SK-N-SH (cell line): ENCODE measurements at regions not wholly inside any gene's neighbourhood (a gene's known extent, or its start where the extent isn't known, plus 50 kb on each side); places are given as distances from the start of the nearest gene placed in this dataset.
A peak's percentile ranks its signal among the peaks of the same experiment; 100 is the strongest.

Source experiments
- CTCF ChIA-PET: fragments of 300-600, 350-600 bp; formaldehyde crosslinking; extraction: SDS; loops from one replicate; lab custom pipeline; 2021; lab: Yijun Ruan, JAX
- POLR2A ChIA-PET: fragments of 350-600 bp; sonication (Branson Sonifier 250); formaldehyde crosslinking; extraction: SDS; loops from one replicate; lab custom pipeline; 2020; ENCODE audit warnings: antibody characterized with exemption, inconsistent platforms; lab: Yijun Ruan, JAX
- DNase-seq: peaks from one replicate; pipeline ENCODE4 v3.0.0; 2012
- H2AFZ ChIP-seq: fragments of 200-600 bp; sonication (generic); 2 replicates; pipeline ENCODE4 v1.8.1; 2016; ENCODE audit warnings: antibody characterized with exemption, mild to moderate bottlenecking, low read depth
- H3F3A ChIP-seq: fragments of 200-600 bp; sonication (generic); replicated peaks from 2 replicates; pipeline ENCODE3; 2016; ENCODE audit warnings: antibody characterized with exemption, mild to moderate bottlenecking; ENCODE audit not compliant: insufficient read depth
- H3K27ac ChIP-seq, 2 experiments: fragments of 200-500 bp in 1 of 2; fragments of 200-600 bp in 1 of 2; sonication (Bioruptor generic) in 1 of 2; sonication (generic), shearing (Covaris generic) in 1 of 2; 2 replicates each; pipeline versions ENCODE4 v1.5.1 to v1.6.1; 2014 to 2016; ENCODE audit warnings: low read depth in 2 of 2, inconsistent platforms in 1 of 2, low read length in 1 of 2, mild to moderate bottlenecking in 1 of 2, mixed read lengths in 1 of 2
- H3K27me3 ChIP-seq: fragments of 200-600 bp; sonication (generic), shearing (Covaris generic); 2 replicates; pipeline ENCODE4 v1.6.1; 2016; ENCODE audit warnings: mixed run types; ENCODE audit not compliant: insufficient read depth
- H3K36me3 ChIP-seq, 2 experiments: fragments of 200-500 bp in 1 of 2; fragments of 200-600 bp in 1 of 2; sonication (Bioruptor generic) in 1 of 2; sonication (generic) in 1 of 2; replicated peaks in 1 of 2; 2 replicates each; pipeline versions ENCODE3 to v1.5.1; 2014 to 2016; ENCODE audit warnings: low read length in 1 of 2, mild to moderate bottlenecking in 1 of 2; ENCODE audit not compliant: insufficient read depth in 2 of 2, control insufficient read depth in 1 of 2
- H3K4me1 ChIP-seq, 2 experiments: fragments of 200-500 bp in 1 of 2; fragments of 200-600 bp in 1 of 2; sonication (Bioruptor generic) in 1 of 2; sonication (generic), shearing (Covaris generic) in 1 of 2; 2 replicates each; pipeline versions ENCODE4 v1.5.1 to v1.6.1; 2014 to 2016; ENCODE audit warnings: low read depth in 1 of 2, low read length in 1 of 2, mixed run types in 1 of 2; ENCODE audit not compliant: insufficient read depth in 2 of 2, control insufficient read depth in 1 of 2
- H3K4me2 ChIP-seq: fragments of 200-600 bp; sonication (generic), shearing (Covaris generic); 2 replicates; pipeline ENCODE4 v1.6.1; 2017; ENCODE audit warnings: mixed run types
- H3K4me3 ChIP-seq, 2 experiments: fragments of 200-500 bp in 1 of 2; fragments of 200-600 bp in 1 of 2; sonication (Bioruptor generic) in 1 of 2; sonication (generic), shearing (Covaris generic) in 1 of 2; 2 replicates each; pipeline versions ENCODE4 v1.5.1 to v1.8.1; 2014 to 2016; ENCODE audit warnings: low read depth in 2 of 2, inconsistent platforms in 1 of 2, low read length in 1 of 2, mild to moderate bottlenecking in 1 of 2, mixed read lengths in 1 of 2, moderate library complexity in 1 of 2
- H3K79me2 ChIP-seq: fragments of 200-600 bp; sonication (generic); 2 replicates; pipeline ENCODE4 v1.8.1; 2017; ENCODE audit warnings: mild to moderate bottlenecking; ENCODE audit not compliant: insufficient read depth
- H3K9ac ChIP-seq: fragments of 200-600 bp; sonication (generic); 2 replicates; pipeline ENCODE4 v1.6.1; 2017; ENCODE audit warnings: mixed run types
- H3K9me2 ChIP-seq: fragments of 200-600 bp; sonication (generic); 2 replicates; pipeline ENCODE4 v1.6.1; 2017; ENCODE audit warnings: mixed run types
- H3K9me3 ChIP-seq: fragments of 200-600 bp; sonication (generic); 2 replicates; pipeline ENCODE4 v1.6.1; 2017; ENCODE audit warnings: mixed run types, mild to moderate bottlenecking, moderate library complexity
- H4K20me1 ChIP-seq: fragments of 200-600 bp; sonication (generic); 2 replicates; pipeline ENCODE4 v1.6.1; 2017; ENCODE audit warnings: mild to moderate bottlenecking, mixed run types; ENCODE audit not compliant: insufficient read depth
- CTCF ChIP-seq: fragments of 200-600 bp; sonication (generic); IDR thresholded peaks from 2 replicates; pipeline ENCODE4 v1.6.1; 2017; ENCODE audit warnings: antibody characterized with exemption, mild to moderate bottlenecking, moderate library complexity
- EP300 ChIP-seq, 2 experiments: IDR thresholded peaks; 2 replicates each; pipeline versions ENCODE4 v1.4.0 to v1.6.1; 2012; ENCODE audit warnings: borderline replicate concordance in 1 of 2, low read depth in 1 of 2, low read length in 1 of 2
- EZH2phosphoT487 ChIP-seq: fragments of 200-600 bp; sonication (generic); IDR thresholded peaks from 2 replicates; pipeline ENCODE4 v1.6.1; 2017; ENCODE audit warnings: low read depth, mixed run types, mild to moderate bottlenecking, antibody characterized with exemption, moderate library complexity, borderline replicate concordance
- FOSL2 ChIP-seq: IDR thresholded peaks from 2 replicates; pipeline ENCODE4 v1.4.0; 2012; ENCODE audit warnings: low read depth, mild to moderate bottlenecking, moderate library complexity, borderline replicate concordance
- JUND ChIP-seq: IDR thresholded peaks from 2 replicates; pipeline ENCODE4 v1.4.0; 2012
- NFIC ChIP-seq: IDR thresholded peaks from 2 replicates; pipeline ENCODE4 v1.4.0; 2012; ENCODE audit warnings: borderline replicate concordance
- NRF1 ChIP-seq: IDR thresholded peaks from 2 replicates; pipeline ENCODE4 v1.6.1; 2012; ENCODE audit warnings: low read depth, mild to moderate bottlenecking, low read length
- PBX3 ChIP-seq: IDR thresholded peaks from 2 replicates; pipeline ENCODE4; 2012
- SIN3A ChIP-seq: IDR thresholded peaks from 2 replicates; pipeline ENCODE4 v1.6.1; 2012; ENCODE audit warnings: low read depth, mild to moderate bottlenecking, low read length, moderate library complexity, borderline replicate concordance
- TAF1 ChIP-seq: IDR thresholded peaks from 2 replicates; pipeline ENCODE4 v1.6.1; 2012; ENCODE audit warnings: low read depth, mild to moderate bottlenecking, low read length, moderate library complexity, borderline replicate concordance
- TCF12 ChIP-seq: IDR thresholded peaks from 2 replicates; pipeline ENCODE4 v1.4.0; 2012
- USF2 ChIP-seq: fragments of 150-350 bp; IDR thresholded peaks from 2 replicates; pipeline ENCODE4 v1.6.1; 2017; ENCODE audit warnings: antibody characterized with exemption, low read length, low read depth, borderline replicate concordance
- ZBTB33 ChIP-seq: IDR thresholded peaks from 2 replicates; pipeline ENCODE4 v1.4.0; 2012; ENCODE audit warnings: low read depth, borderline replicate concordance
- WGBS: methylation state at CpG from one replicate; pipeline ENCODE4 v1.1.6; 2017; ENCODE audit warnings: low lambda C conversion rate; 5-methylcytosine and 5-hydroxymethylcytosine counted together

GRCh38 chr5:125140220-125140619 lies 393.8 kb upstream of the ZNF608 start:
- Histone ChIP-seq H3F3A (peaks cover 4% of the 10 kb centered on the region), H3K4me3 (no peak overlapping the region), H3K79me2 (no peaks in the 10 kb centered on the region), H3K9me2 (no peaks in the 10 kb centered on the region), H4K20me1 (no peaks in the 10 kb centered on the region), H3K9me3 (no peaks in the 10 kb centered on the region), H3K9ac (no peak overlapping the region), H3K36me3 (no peaks in the 10 kb centered on the region), H3K27me3 (no peaks in the 10 kb centered on the region), H3K4me2 (no peak overlapping the region), H3K4me1 (no peaks in the 10 kb centered on the region; a peak in 1 of 4 replicates), H2AFZ (no peak overlapping the region), H3K27ac (no peak overlapping the region; a peak in 1 of 4 replicates)
- TF ChIP-seq USF2, result no peak
- TF ChIP-seq EZH2phosphoT487, result no peak
- no peak for TF ChIP-seq SIN3A
- no peak for TF ChIP-seq CTCF
- POLR2A ChIA-PET, result no interaction called here
- CTCF ChIA-PET, result no interaction called here
- DNase-seq, result no peak
- 92% methylated on average over 4 of the region's 4 CpGs for WGBS

GRCh38 chr5:125140855-125141254 lies 394.4 kb upstream of the ZNF608 start:
- H3K27ac ChIP-seq, result no peak overlapping the region; a peak in 1 of 4 replicates
- POLR2A ChIA-PET, result no interaction called here
- H3K9me3 ChIP-seq, result no peaks in the 10 kb centered on the region
- H3K27me3 ChIP-seq, result no peaks in the 10 kb centered on the region
- H3K4me3 ChIP-seq, result no peak overlapping the region
- no peaks in the 10 kb centered on the region for H3F3A ChIP-seq
- H3K9ac ChIP-seq, result no peak overlapping the region
- H3K36me3 ChIP-seq, result no peaks in the 10 kb centered on the region
- CTCF ChIA-PET, result no interaction called here
- 89% methylated on average over 2 of the region's 2 CpGs for WGBS
- H3K4me1 ChIP-seq, result no peaks in the 10 kb centered on the region
- no peak for DNase-seq
- no peak overlapping the region for H2AFZ ChIP-seq
- H3K9me2 ChIP-seq, result no peaks in the 10 kb centered on the region
- H3K79me2 ChIP-seq, result no peaks in the 10 kb centered on the region
- no peaks in the 10 kb centered on the region for H4K20me1 ChIP-seq
- TF ChIP-seq SIN3A (no peak), NFIC (peak; percentile 63), FOSL2 (peak; percentile 14; the same call in 1 of the 2 replicates), TCF12 (peak; percentile 48), ZBTB33 (0 out of 2 replicates have a peak, but pooled peaks have one; percentile 13), NRF1 (no peak), JUND (peak; percentile 25; the same call in 1 of the 2 replicates), EP300 (IDR thresholded peaks at IDR 0.05; ENCODE audit: borderline replicate concordance in 1 of 2, low read depth in 1 of 2, low read length in 1 of 2) (peak in 1 of 2 experiments; percentile 25; a peak in 1 of 4 replicates), TAF1 (no peak), PBX3 (peak; percentile 37; the same call in 1 of the 2 replicates)
- no peak overlapping the region for H3K4me2 ChIP-seq
